ENCODE measurements at regions not wholly inside any gene's neighbourhood (a gene's known extent, or its start where the extent isn't known, plus 50 kb on each side); places are given as distances from the start of the nearest gene placed in this dataset.

GRCh38 chr12:33828326-33828725, 194.0 kb upstream of the ALG10 start:
- no peak for TF ChIP-seq CTCF (IDR thresholded peaks at IDR 0.05 in 2 of 3, conservative IDR thresholded peaks at IDR 0.05 in 1 of 3; ENCODE audit: borderline replicate concordance in 1 of 3, insufficient read depth in 1 of 3, low read depth in 2 of 3, low read length in 2 of 3)
- no peak for TF ChIP-seq POLR2A (IDR thresholded peaks at IDR 0.05; ENCODE audit: borderline replicate concordance, extremely low read depth, insufficient read depth, insufficient read length)
- no peak for TF ChIP-seq EZH2phosphoT487 (IDR thresholded peaks at IDR 0.05; ENCODE audit: borderline replicate concordance)
- TF ChIP-seq ZBTB33 (IDR thresholded peaks at IDR 0.05; ENCODE audit: extremely low read depth, insufficient replicate concordance, low read length) = no peak

Measured in HCT116 (cell line).